ENCODE measurements at regions not wholly inside any gene's neighbourhood (a gene's known extent, or its start where the extent isn't known, plus 50 kb on each side); places are given as distances from the start of the nearest gene placed in this dataset.

GRCh38 chrX:40314070-40314469, 216.3 kb upstream of the BCOR start:
- Histone ChIP-seq H3K4me1 (no peaks in the 10 kb centered on the region), H3K27me3 (no peaks in the 10 kb centered on the region), H3K27ac (no peak overlapping the region), H3K4me3 (no peak overlapping the region), H3K9me3 (peaks cover 0 to 12% (median 0%) of the 10 kb centered on the region in 3 donors), H3K36me3 (no peaks in the 10 kb centered on the region)
- in situ Hi-C loops (cut with MboI; ENCODE audit: low sequenced_read_pairs in 4 of 4) (loop anchor here in 1 of 4 donors (25.0 kb wide), 1 partner anchor 102 kb away; no protein-coding TSS in a partner anchor), intact Hi-C loops (cut with DNase I; ENCODE audit: low total_unique reads) (no loop called here)
- DNase-seq (no peak), ATAC-seq (no peak)
- TF ChIP-seq POLR2A (IDR thresholded peaks at IDR 0.05): no peak
- TF ChIP-seq, protein P1, sequence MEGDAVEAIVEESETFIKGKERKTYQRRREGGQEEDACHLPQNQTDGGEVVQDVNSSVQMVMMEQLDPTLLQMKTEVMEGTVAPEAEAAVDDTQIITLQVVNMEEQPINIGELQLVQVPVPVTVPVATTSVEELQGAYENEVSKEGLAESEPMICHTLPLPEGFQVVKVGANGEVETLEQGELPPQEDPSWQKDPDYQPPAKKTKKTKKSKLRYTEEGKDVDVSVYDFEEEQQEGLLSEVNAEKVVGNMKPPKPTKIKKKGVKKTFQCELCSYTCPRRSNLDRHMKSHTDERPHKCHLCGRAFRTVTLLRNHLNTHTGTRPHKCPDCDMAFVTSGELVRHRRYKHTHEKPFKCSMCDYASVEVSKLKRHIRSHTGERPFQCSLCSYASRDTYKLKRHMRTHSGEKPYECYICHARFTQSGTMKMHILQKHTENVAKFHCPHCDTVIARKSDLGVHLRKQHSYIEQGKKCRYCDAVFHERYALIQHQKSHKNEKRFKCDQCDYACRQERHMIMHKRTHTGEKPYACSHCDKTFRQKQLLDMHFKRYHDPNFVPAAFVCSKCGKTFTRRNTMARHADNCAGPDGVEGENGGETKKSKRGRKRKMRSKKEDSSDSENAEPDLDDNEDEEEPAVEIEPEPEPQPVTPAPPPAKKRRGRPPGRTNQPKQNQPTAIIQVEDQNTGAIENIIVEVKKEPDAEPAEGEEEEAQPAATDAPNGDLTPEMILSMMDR (IDR thresholded peaks at IDR 0.05 in 4 of 5, conservative IDR thresholded peaks at IDR 0.05 in 1 of 5): no peak

- Histone ChIP-seq H3K4me3 (no peak overlapping the region), H3K27ac (no peak overlapping the region), H3K4me1 (no peaks in the 10 kb centered on the region), H3K36me3 (no peaks in the 10 kb centered on the region), H3K27me3 (no peaks in the 10 kb centered on the region), H3K9me3 (peaks cover 0 to 12% (median 0%) of the 10 kb centered on the region in 3 donors)
- DNase-seq (no peak), ATAC-seq (no peak)
- TF ChIP-seq, protein P1 (IDR thresholded peaks at IDR 0.05 in 4 of 5, conservative IDR thresholded peaks at IDR 0.05 in 1 of 5): no peak
- no peak for TF ChIP-seq POLR2A (IDR thresholded peaks at IDR 0.05)
- intact Hi-C loops (cut with DNase I; ENCODE audit: low total_unique reads) (no loop called here), in situ Hi-C loops (cut with MboI; ENCODE audit: low sequenced_read_pairs in 4 of 4) (loop anchor here in 1 of 4 donors (25.0 kb wide), 1 partner anchor 101 kb away; no protein-coding TSS in a partner anchor)
Observed at GRCh38 chrX:40313269-40313668, 215.5 kb upstream of the BCOR start.

- DNase-seq (no peak), ATAC-seq (no peak)
- Histone ChIP-seq H3K36me3 (no peaks in the 10 kb centered on the region), H3K4me1 (no peaks in the 10 kb centered on the region), H3K27ac (no peak overlapping the region), H3K4me3 (no peak overlapping the region), H3K9me3 (no peaks in the 10 kb centered on the region), H3K27me3 (no peaks in the 10 kb centered on the region)
- in situ Hi-C loops (cut with MboI; ENCODE audit: low sequenced_read_pairs in 4 of 4): loop anchor here in 1 of 4 donors (25.0 kb wide), 1 partner anchor 98 kb away; no protein-coding TSS in a partner anchor
- no peak for TF ChIP-seq POLR2A (IDR thresholded peaks at IDR 0.05)
- TF ChIP-seq, protein P1 (IDR thresholded peaks at IDR 0.05 in 4 of 5, conservative IDR thresholded peaks at IDR 0.05 in 1 of 5): no peak
- intact Hi-C loops (cut with DNase I; ENCODE audit: low total_unique reads): no loop called here
Observed at GRCh38 chrX:40310447-40310846, 212.7 kb upstream of the BCOR start.

DNA sequence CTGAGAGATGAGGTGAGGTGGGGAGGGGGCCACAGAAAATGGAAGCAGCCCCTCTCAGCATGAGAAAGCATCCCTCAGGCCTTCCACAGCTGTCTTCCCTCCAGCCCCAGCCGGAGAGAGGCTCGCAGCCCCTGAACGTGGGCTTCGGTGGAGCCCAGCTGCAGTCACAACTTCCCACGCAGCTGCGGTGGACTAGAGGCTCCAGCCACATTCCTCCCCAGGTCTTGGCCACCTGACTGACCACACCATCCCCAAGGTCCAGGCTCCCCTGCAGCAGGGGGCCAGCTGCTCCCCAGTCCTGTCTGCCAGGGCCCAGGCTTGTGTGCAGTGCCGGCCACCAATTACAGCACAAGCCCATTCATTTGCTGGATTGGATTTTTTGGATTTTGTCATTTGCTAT, 212.3 kb upstream of the BCOR start:
- in situ Hi-C loops (cut with MboI; ENCODE audit: low sequenced_read_pairs in 4 of 4) (loop anchor here in 1 of 4 donors (25.0 kb wide), 1 partner anchor 98 kb away; no protein-coding TSS in a partner anchor), intact Hi-C loops (cut with DNase I; ENCODE audit: low total_unique reads) (no loop called here)
- no peak for TF ChIP-seq POLR2A (IDR thresholded peaks at IDR 0.05)
- TF ChIP-seq, protein P1 (IDR thresholded peaks at IDR 0.05 in 4 of 5, conservative IDR thresholded peaks at IDR 0.05 in 1 of 5): no peak
- Histone ChIP-seq H3K36me3 (no peaks in the 10 kb centered on the region), H3K4me3 (no peak overlapping the region), H3K4me1 (no peaks in the 10 kb centered on the region), H3K27me3 (no peaks in the 10 kb centered on the region), H3K27ac (no peak overlapping the region), H3K9me3 (no peaks in the 10 kb centered on the region)
- no peak for ATAC-seq
- no peak for DNase-seq

DNA sequence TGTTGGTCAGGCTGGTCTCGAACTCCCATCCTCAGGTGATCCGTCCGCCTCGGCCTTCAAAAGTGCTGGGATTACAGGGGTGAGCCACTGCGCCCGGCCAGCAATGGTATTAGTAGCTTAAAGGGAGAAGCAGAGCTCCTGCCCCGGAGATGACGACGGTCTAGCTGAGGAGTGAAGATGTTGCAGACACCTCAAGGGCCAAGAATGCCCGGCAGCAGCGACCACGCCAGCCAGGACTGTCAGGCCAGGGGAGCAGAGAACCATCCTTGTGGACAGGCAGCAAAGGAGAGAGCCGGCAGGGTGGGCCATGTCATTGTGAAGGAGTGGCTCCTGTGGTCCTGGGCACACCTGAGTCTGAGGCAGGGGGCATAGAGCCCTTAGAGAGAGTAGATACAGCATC, 210.1 kb upstream of the BCOR start:
- in situ Hi-C loops (cut with MboI; ENCODE audit: low sequenced_read_pairs in 4 of 4): loop anchor here in 1 of 4 donors (25.0 kb wide), 1 partner anchor 96 kb away; no protein-coding TSS in a partner anchor
- Histone ChIP-seq H3K36me3 (no peaks in the 10 kb centered on the region), H3K9me3 (no peaks in the 10 kb centered on the region), H3K27ac (no peak overlapping the region), H3K4me3 (no peak overlapping the region), H3K27me3 (no peaks in the 10 kb centered on the region), H3K4me1 (no peaks in the 10 kb centered on the region)
- ATAC-seq (no peak), DNase-seq (no peak)
- intact Hi-C loops (cut with DNase I; ENCODE audit: low total_unique reads): no loop called here
- TF ChIP-seq POLR2A (IDR thresholded peaks at IDR 0.05): no peak
